ENCODE measurements at regions not wholly inside any gene's neighbourhood (a gene's known extent, or its start where the extent isn't known, plus 50 kb on each side); places are given as distances from the start of the nearest gene placed in this dataset.

GRCh38 chr9:126164796-126165525 lies 161.7 kb upstream of the MVB12B start:
- WGBS (ENCODE audit: insufficient coverage, insufficient replicate concordance, low lambda C conversion rate, missing lambda C conversion rate): 49% methylated on average over 22 of the region's 22 CpGs
- POLR2A ChIA-PET: no interaction called here

More at GRCh38 chr9:126164796-126165525, 161.7 kb upstream of the MVB12B start:
- in situ Hi-C loops (cut with MboI): no loop called here
- BruUV-seq (replicated peaks): no TSS peak
- Histone ChIP-seq H3K79me2 (ENCODE audit: control insufficient read depth, insufficient read depth, low read length) (no peaks in the 10 kb centered on the region), H3K36me3 (ENCODE audit: control insufficient read depth in 2 of 2, insufficient read depth in 2 of 2, low read length in 1 of 2) (no peaks in the 10 kb centered on the region), H3K4me2 (ENCODE audit: control insufficient read depth, insufficient read depth) (no peak overlapping the region), H3K27me3 (replicated peaks in 1 of 2; ENCODE audit: control insufficient read depth in 2 of 2, insufficient read depth in 2 of 2, low read length in 1 of 2) (peaks cover 3 to 6% of the 10 kb centered on the region in 2 experiments), H2AFZ (ENCODE audit: control insufficient read depth, low read depth, low read length) (no peak overlapping the region), H4K20me1 (ENCODE audit: control insufficient read depth, insufficient read depth) (no peaks in the 10 kb centered on the region), H3K9me3 (replicated peaks; ENCODE audit: control insufficient read depth, insufficient read depth, low read length) (no peaks in the 10 kb centered on the region), H3K27ac (ENCODE audit: control insufficient read depth, insufficient read depth) (no peak overlapping the region), H3K4me1 (ENCODE audit: control insufficient read depth, insufficient read depth, low read length) (no peaks in the 10 kb centered on the region), H3K4me3 (no peak overlapping the region), H3K9ac (ENCODE audit: control insufficient read depth, insufficient read depth, low read length) (no peak overlapping the region)
- ChIA-PET CTCF (no interaction called here), SMC1A (ENCODE audit: uncharacterized antibody, unreplicated experiment) (interaction anchor here (0.6 kb wide), 1 partner anchor 416 kb away, joined by 4 read pairs; no protein-coding TSS in a partner anchor), RAD21 (ENCODE audit: unreplicated experiment) (no interaction called here)
- FAIRE-seq: no peak
- no peak for DNase-seq (ENCODE audit: low read depth, low spot score)
- ATAC-seq: no peak
- TF ChIP-seq LARP7 (IDR thresholded peaks at IDR 0.05): no peak
- no peak for TF ChIP-seq POLR2AphosphoS2 (IDR thresholded peaks at IDR 0.05; ENCODE audit: low read depth, low read length)
- no peak for TF ChIP-seq RELA (IDR thresholded peaks at IDR 0.05; ENCODE audit: borderline replicate concordance, partially characterized antibody)
- TF ChIP-seq TCF12 (IDR thresholded peaks at IDR 0.05; ENCODE audit: low read depth, low read length): no peak
- TF ChIP-seq ZNF592 (IDR thresholded peaks at IDR 0.05): no peak
- no peak for TF ChIP-seq NR2C2 (IDR thresholded peaks at IDR 0.05; ENCODE audit: borderline replicate concordance, control insufficient read depth, insufficient read length, low read depth)
- intact Hi-C loops (cut with micrococcal nuclease; ENCODE audit: unreplicated experiment): no loop called here

All from GM12878 (cell line).